ENCODE measurements at regions not wholly inside any gene's neighbourhood (a gene's known extent, or its start where the extent isn't known, plus 50 kb on each side); places are given as distances from the start of the nearest gene placed in this dataset.
"Not testable (repeated sequence)": the region's sequence is repeated elsewhere in the genome, so short reads cannot be mapped to it uniquely, and the experiment has no call there.

DNA sequence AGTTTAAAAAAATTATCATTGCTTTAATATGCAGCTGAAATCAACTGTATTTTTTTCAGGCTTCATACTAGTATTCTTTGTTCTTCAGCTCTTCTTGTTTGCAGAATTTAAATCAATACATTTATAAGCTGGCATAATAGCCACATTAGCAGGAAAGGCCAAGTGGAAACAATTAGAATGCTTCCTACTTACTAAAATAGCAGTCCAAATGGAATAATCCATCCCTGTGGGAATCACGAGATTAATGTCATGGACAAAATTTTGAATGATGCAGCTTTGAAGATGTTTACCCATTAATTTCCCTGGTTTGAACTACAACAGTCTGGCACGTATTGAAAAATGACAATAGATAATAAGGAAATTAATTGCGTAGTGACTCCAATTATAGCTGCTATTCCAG lies 2650.8 kb downstream of the PCDH9 start:
- no peak for DNase-seq (ENCODE audit: low read depth, low spot score)

GRCh38 chr13:64568748-64569147 lies 2661.4 kb downstream of the PCDH9 start:
- H3K27ac ChIP-seq, result no peak overlapping the region
- no peak for DNase-seq (ENCODE audit: low read depth, low spot score)

More for the DNA sequence above, 2650.8 kb downstream of the PCDH9 start:
- no peak overlapping the region for H3K27ac ChIP-seq

DNA sequence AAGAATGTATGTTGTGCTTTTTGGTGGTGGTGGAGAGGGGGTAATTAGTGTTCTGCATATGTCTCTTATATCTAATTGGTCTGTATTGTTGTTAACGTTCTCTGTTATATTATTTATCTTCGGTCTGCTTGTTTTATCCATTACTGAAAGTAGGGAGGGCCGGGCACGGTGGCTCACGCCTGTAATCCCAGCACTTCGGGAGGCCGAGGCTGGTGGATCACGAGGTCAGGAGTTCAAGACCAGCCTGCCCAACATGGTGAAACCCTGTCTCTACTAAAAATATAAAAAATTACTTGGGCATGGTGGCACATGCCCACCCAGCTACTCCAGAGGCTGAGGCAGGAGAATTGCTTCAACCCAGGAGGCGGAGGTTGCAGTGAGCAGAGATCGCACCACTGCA lies 2672.1 kb downstream of the PCDH9 start:
- H3K27ac ChIP-seq; DNase-seq (ENCODE audit: low read depth, low spot score): not testable (repeated sequence)

GRCh38 chr13:64556376-64556775 lies 2673.8 kb downstream of the PCDH9 start:
- H3K27ac ChIP-seq, result no peak overlapping the region
- no peak for DNase-seq (ENCODE audit: low read depth, low spot score)

DNA sequence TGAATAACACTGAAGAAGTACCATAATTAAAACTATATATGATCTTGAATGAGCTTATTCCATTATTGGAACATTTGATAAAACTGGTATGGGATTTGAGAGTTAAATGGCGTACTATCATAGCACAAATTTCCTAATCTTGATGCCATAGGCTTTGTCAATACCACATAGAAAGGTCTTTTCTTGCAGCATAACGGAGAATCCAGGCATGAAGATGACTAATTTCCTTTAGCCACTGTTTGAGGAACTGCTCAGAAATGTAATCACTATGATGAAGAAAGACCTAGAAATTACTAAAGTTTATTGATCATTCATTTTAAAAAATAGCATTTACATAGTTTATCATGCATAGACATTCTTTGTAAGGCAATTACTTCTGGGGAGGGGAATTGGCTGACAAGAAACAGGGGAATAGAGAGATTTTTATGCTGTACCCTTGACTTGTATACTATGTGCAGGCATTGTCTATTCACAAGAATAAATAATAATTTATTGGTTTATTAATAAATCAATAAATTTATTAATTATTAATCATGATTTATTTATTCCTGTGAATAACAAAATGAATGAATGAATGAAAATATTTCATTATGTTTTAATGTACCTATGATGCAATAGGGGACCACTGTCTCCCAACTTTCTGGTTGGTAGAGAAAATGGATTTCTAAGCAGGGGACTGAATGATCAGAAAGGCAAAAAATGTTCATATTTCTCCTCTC lies 2676.6 kb downstream of the PCDH9 start:
- H3K27ac ChIP-seq, result no peak overlapping the region
- DNase-seq (ENCODE audit: low read depth, low spot score), result no peak

DNA sequence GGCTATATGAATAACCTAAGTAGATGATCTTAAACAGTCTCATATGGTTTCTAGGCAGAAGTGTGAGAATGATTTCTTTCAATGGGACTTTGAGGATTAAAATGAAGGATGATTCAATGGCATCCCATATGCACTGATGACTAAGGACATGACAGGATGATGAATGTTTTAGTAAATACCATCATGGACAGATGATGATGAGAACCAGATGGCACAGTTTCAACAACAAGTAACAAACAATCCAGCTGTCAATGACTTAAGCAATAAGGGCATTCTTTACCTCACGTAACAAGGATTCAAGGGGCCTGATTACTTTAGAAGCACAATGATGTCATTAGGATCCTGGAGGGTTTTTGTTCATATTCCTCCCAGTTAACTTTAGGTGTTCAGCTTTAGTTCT lies 2678.4 kb downstream of the PCDH9 start:
- peak overlapping the region; percentile 51 for H3K27ac ChIP-seq
- DNase-seq (ENCODE audit: low read depth, low spot score), result peak; percentile 68

DNA sequence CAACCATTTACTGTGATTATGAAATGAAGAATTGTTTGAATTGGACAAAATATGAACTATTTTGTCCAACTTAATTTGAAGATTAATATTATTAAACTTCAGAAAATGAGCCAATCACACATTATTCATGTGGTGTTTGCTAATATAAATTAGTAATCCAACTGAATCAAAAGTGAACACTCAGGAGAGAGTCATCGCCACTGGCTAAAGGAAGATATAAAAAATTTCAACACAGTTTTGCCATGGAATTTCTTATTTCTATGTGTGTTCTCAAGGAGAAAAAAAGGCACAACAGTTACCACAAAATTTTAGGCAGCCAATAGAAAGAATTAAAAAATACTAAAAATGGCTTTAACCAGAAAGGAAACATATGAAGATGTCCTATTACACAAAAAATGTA lies 2683.8 kb downstream of the PCDH9 start:
- peak overlapping the region; percentile 75 for H3K27ac ChIP-seq

DNA sequence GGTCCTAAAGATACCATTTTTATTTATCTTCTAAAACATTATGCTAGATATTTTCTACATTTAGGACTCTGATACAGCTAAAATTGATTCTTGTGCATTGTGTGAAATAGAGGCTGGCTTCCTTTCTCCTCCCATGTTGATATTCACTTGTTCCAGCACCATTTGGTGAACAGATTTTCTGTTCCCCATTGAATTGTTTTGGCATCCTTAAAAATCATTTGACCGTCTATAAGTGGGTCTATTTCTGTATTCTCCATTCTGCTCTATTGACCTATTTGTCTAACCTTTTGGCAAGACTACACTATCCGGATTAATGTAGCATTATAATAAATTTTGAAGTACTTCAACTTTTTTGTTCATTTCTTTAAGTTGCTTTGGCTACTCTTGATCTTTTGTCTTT lies 2689.2 kb downstream of the PCDH9 start:
- H3K27ac ChIP-seq, result no peak overlapping the region
- no peak for DNase-seq (ENCODE audit: low read depth, low spot score)

More for the DNA sequence above, 2683.8 kb downstream of the PCDH9 start:
- DNase-seq (ENCODE audit: low read depth, low spot score), result no peak

GRCh38 chr13:64540468-64540867 lies 2689.7 kb downstream of the PCDH9 start:
- no peak overlapping the region for H3K27ac ChIP-seq
- DNase-seq (ENCODE audit: low read depth, low spot score), result no peak

DNA sequence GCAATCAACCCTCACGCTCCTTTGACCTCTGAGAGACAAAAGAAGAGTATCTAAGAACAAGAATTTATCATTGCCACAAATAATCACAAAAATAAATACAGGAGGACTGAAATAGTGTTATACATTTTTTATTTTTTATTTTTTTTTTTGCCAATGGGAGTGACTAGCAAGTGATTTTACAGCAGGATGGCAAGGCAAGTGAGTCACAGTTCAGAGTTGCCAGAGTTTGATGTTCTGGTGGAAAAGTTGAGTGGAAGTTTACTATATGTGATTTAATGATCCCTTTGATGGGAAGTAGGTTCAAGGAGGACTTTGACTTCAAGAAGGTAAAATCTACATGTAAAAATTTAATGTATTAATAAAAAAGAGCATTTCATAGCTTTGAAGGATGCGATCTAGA lies 2691.4 kb downstream of the PCDH9 start:
- no peak for DNase-seq (ENCODE audit: low read depth, low spot score)
- H3K27ac ChIP-seq, result no peak overlapping the region

DNA sequence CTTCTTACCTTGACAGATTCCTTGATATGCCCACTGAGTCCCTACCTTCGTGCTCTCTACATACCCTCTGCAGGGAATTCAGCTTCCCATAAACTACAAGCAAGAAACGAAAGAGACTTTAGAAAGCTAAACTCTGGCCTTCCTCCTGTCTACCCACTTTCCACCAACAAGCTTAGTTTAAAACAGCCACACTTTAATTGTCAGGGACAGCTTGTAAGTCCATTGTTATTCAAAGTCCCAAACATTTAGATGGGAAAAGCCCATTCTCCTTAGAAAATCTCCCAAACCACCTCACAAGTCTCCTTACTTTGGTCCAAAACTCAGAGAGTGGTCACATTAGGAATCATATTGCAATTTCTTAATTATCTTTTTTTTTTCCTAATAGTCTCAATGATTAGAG lies 2695.8 kb downstream of the PCDH9 start:
- no peak for DNase-seq (ENCODE audit: low read depth, low spot score)
- no peak overlapping the region for H3K27ac ChIP-seq

- no peak for DNase-seq (ENCODE audit: low read depth, low spot score)
- no peak overlapping the region for H3K27ac ChIP-seq
Measured at GRCh38 chr13:64531400-64531799, 2698.7 kb downstream of the PCDH9 start.

- H3K27ac ChIP-seq, result no peak overlapping the region
- no peak for DNase-seq (ENCODE audit: low read depth, low spot score)
Measured at GRCh38 chr13:64529874-64530485, 2700.2 kb downstream of the PCDH9 start.

- DNase-seq (ENCODE audit: low read depth, low spot score), result no peak
- H3K27ac ChIP-seq, result no peak overlapping the region
Measured at GRCh38 chr13:64528838-64529237, 2701.3 kb downstream of the PCDH9 start.

DNA sequence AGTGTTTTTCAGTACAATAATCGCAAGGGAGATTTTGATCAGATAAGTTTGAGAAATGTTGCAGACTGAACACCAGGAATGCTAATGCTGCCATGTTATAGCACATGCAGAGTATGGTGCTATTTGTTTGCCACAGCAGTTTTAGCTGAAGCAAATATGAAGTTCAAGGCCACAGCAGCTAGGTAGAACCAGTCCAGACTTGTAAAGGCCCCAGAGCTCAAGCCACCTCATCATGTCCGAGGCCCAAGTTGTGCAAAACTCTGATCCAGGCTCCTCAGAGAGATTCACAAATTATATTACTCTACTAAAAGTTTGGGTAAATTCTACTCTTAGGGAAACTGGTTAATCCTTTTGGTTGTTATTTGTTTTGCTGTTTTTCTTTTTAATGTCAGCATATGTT lies 2702.6 kb downstream of the PCDH9 start:
- DNase-seq (ENCODE audit: low read depth, low spot score), result no peak
- H3K27ac ChIP-seq, result no peak overlapping the region

GRCh38 chr13:64525687-64526086 lies 2704.4 kb downstream of the PCDH9 start:
- no peak for DNase-seq (ENCODE audit: low read depth, low spot score)
- H3K27ac ChIP-seq, result no peak overlapping the region

- DNase-seq (ENCODE audit: low read depth, low spot score), result no peak
- no peak overlapping the region for H3K27ac ChIP-seq
Measured at GRCh38 chr13:64510747-64511146, 2719.4 kb downstream of the PCDH9 start.

DNA sequence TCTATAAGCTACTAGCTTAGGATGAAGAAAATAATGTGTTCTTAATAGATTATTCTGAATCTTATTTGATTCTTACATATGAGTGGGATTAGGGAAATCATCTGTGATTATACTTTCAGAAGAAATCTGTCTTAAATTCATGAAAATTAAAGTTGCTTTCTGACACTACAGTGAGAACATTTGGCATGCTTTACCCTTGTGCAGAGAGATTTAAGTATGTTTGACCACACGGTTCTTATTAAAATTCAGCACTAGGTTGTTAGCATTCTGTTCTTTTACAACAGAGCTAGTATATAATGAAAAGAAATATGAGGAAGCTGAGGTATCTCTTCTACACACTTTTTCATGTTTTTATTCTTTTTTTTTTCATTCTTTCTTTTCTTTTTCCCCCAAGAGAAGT lies 2723.9 kb downstream of the PCDH9 start:
- no peak overlapping the region for H3K27ac ChIP-seq
- DNase-seq (ENCODE audit: low read depth, low spot score), result no peak

DNA sequence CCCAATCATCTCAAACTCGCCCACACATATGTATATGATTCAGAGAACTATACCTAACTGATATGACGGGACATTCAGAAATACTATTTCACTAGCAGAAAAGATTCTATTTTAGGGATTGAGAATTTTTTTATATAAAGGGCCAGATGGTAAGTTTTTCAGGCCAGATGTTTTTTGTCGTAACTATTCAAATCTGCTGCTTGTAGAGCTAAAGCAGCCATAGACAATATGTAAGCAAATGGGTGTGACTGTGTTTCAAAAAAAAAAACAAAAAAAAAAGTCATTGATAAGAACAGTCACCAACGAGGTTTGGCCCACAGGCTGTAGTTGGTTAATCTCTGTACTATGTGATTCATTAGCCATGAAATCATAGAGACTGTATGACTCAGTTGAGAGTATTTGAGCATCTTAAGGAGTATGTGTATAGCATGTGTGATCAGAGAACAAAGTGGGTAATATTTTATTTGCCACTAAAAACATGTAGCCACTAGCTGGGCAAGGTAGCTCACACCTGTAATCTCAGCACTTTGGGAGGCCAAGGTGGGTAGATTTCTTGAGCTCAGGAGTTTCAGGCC lies 2724.7 kb downstream of the PCDH9 start:
- H3K27ac ChIP-seq, result no peak overlapping the region
- peak; percentile 45 for DNase-seq (ENCODE audit: low read depth, low spot score)

- no peak for DNase-seq (ENCODE audit: low read depth, low spot score)
- no peak overlapping the region for H3K27ac ChIP-seq
Measured at GRCh38 chr13:64488731-64489130, 2741.4 kb downstream of the PCDH9 start.

DNA sequence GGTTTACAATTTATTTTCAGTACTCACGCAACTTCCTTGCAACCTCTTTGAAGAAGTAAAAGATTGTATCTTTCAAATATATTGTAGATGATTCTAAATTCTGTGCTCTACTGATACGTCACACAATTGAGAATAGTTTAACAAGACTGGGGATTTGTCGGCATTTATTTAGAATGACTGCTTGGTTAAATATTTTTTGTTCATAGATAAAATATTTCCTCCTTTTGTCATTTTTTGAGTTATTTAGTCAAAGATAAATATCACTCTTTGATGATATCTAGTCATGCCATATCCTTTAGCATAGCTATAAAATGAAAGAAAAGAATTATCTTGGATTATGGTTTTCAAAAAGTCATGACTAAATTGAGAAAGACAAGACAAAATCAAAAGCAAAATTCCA lies 2747.8 kb downstream of the PCDH9 start:
- DNase-seq (ENCODE audit: low read depth, low spot score), result no peak
- no peak overlapping the region for H3K27ac ChIP-seq

GRCh38 chr13:64480672-64481071 lies 2749.5 kb downstream of the PCDH9 start:
- no peak overlapping the region for H3K27ac ChIP-seq
- DNase-seq (ENCODE audit: low read depth, low spot score), result no peak
